ENCODE measurements at regions not wholly inside any gene's neighbourhood (a gene's known extent, or its start where the extent isn't known, plus 50 kb on each side); places are given as distances from the start of the nearest gene placed in this dataset.

DNA sequence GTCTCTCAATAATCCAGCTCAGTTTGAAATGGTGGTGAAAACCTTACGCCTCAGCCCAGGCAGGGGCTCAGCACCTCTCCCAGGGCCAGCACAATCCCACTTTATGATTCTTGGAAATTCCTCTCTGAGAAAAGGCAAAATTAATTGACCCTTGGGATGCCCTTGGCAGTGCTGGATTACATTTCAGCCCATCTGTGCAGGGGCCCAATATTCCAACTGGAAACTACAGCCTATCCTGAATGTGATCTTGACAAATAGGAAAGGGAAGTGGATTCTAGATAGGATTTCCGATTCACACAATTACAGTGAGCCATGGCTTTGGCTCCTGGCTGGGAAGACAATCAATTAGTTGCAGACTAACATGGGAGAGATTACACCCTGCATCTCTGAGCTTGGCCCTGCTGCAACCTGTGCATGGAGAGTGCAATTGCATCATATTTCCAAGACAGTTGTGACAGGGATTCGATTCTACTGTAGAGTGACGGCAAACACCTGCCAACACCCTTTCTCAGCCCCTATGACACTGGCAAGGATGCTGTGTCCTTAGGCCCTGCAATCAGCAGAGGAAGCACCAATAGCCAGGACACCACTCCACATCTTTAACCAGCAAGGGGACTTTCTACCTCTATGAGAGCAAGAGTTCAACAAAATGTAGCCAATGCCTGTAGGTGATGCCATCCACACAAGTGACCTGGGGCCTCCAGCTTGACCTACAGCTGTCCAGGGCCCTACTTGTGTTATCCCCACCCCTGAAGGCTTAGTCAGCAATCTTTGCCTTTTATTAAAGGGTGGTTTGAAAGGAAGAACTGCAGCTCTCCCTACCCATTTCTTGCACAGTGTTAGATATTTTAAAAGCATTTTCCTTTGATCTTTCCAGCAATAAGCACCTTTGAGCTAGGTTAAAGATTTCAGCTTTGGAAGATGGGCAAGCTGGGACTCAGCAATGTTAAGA lies 187.2 kb upstream of the HS6ST1 start:
- Histone ChIP-seq H3K9ac (ENCODE audit: low read length) (no peak overlapping the region), H3K27me3 (ENCODE audit: low read length) (peaks cover 29% of the 10 kb centered on the region), H3K9me2 (replicated peaks; ENCODE audit: low read length) (no peaks in the 10 kb centered on the region), H3K4me2 (ENCODE audit: low read length) (no peak overlapping the region), H3F3A (ENCODE audit: low read length, unreplicated experiment) (no peaks in the 10 kb centered on the region), H3K27ac (ENCODE audit: low read length) (no peak overlapping the region), H3K9me3 (ENCODE audit: low read length) (0 out of 2 replicates have a peak, but pooled peaks cover 4% of the 10 kb centered on the region), H3K79me2 (ENCODE audit: low read length) (no peaks in the 10 kb centered on the region), H2AFZ (ENCODE audit: low read length) (no peak overlapping the region), H3K4me1 (ENCODE audit: insufficient read depth, low read length) (no peaks in the 10 kb centered on the region), H3K4me3 (ENCODE audit: low read length) (no peak overlapping the region), H3K36me3 (ENCODE audit: low read depth, low read length) (no peaks in the 10 kb centered on the region), H4K20me1 (ENCODE audit: low read length) (no peaks in the 10 kb centered on the region)
- intact Hi-C loops (cut with micrococcal nuclease), result no loop called here
- CTCF ChIA-PET, result no interaction called here
- DNase-seq (no peak), ATAC-seq (no peak)
- BruUV-seq (replicated peaks), result no TSS peak
- TF ChIP-seq EZH2 (IDR thresholded peaks at IDR 0.05; ENCODE audit: low read length, unreplicated experiment) (no peak), CTCF (conservative IDR thresholded peaks at IDR 0.05; ENCODE audit: low read depth, low read length) (no peak), EZH2phosphoT487 (IDR thresholded peaks at IDR 0.05; ENCODE audit: borderline replicate concordance, low read length) (no peak)
- POLR2A ChIA-PET (ENCODE audit: unreplicated experiment), result no interaction called here

DNA sequence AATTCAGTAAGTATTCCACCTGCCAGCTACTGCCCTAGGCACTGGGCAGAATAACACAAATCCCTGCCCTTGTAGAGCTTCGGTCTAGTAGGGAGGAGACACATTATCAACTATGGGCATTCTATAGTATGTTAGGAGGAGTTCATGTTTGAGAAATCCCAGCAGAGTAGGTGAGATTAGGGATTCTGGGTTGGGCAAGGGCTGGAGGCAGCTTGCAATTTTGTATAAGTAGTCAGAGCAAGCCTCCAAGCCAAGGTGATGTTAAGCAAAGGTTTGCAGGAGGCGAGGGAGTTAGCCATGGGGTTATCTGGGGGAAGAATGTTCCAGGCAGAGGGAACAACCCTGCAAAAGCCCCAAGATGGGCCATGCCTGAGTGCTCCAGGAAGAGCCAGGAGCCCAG lies 187.9 kb upstream of the HS6ST1 start:
- no peaks in the 10 kb centered on the region for H3K79me2 ChIP-seq (ENCODE audit: low read length)
- no TSS peak for BruUV-seq (replicated peaks)
- ChIA-PET CTCF (no interaction called here), POLR2A (ENCODE audit: unreplicated experiment) (no interaction called here)
- H2AFZ ChIP-seq (ENCODE audit: low read length), result no peak overlapping the region
- no peak overlapping the region for H3K27ac ChIP-seq (ENCODE audit: low read length)
- H3K9me2 ChIP-seq (replicated peaks; ENCODE audit: low read length), result no peaks in the 10 kb centered on the region
- no peaks in the 10 kb centered on the region for H3K4me1 ChIP-seq (ENCODE audit: insufficient read depth, low read length)
- TF ChIP-seq CTCF (conservative IDR thresholded peaks at IDR 0.05; ENCODE audit: low read depth, low read length) (no peak), EZH2 (IDR thresholded peaks at IDR 0.05; ENCODE audit: low read length, unreplicated experiment) (no peak), EZH2phosphoT487 (IDR thresholded peaks at IDR 0.05; ENCODE audit: borderline replicate concordance, low read length) (no peak)
- no peaks in the 10 kb centered on the region for H4K20me1 ChIP-seq (ENCODE audit: low read length)
- no peaks in the 10 kb centered on the region for H3F3A ChIP-seq (ENCODE audit: low read length, unreplicated experiment)
- no peak overlapping the region for H3K4me2 ChIP-seq (ENCODE audit: low read length)
- ATAC-seq (no peak), DNase-seq (no peak)
- intact Hi-C loops (cut with micrococcal nuclease), result no loop called here
- no peaks in the 10 kb centered on the region for H3K36me3 ChIP-seq (ENCODE audit: low read depth, low read length)
- no peak overlapping the region for H3K4me3 ChIP-seq (ENCODE audit: low read length)
- H3K9me3 ChIP-seq (ENCODE audit: low read length), result 0 out of 2 replicates have a peak, but pooled peaks cover 4% of the 10 kb centered on the region
- no peak overlapping the region for H3K9ac ChIP-seq (ENCODE audit: low read length)
- H3K27me3 ChIP-seq (ENCODE audit: low read length), result peaks cover 23% of the 10 kb centered on the region
